A673 (cell line): ENCODE measurements at regions not wholly inside any gene's neighbourhood (a gene's known extent, or its start where the extent isn't known, plus 50 kb on each side); places are given as distances from the start of the nearest gene placed in this dataset.

Experiments
- CTCF ChIP-seq: fragments of 300-800, 200-600 bp; sonication (generic); conservative IDR thresholded peaks from 2 replicates; pipeline ENCODE4 v1.5.1; 2017; ENCODE audit warnings: low read depth, mild to moderate bottlenecking, antibody characterized with exemption, low read length, moderate library complexity, mixed read lengths
- EZH2 ChIP-seq: fragments of 200-600 bp; sonication (generic); IDR thresholded peaks from 2 replicates; pipeline ENCODE4 v1.6.1; 2017; ENCODE audit warnings: borderline replicate concordance, low read depth, mild to moderate bottlenecking, mixed read lengths, antibody characterized with exemption, low read length; ENCODE audit not compliant: poor library complexity, severe bottlenecking

- TF ChIP-seq CTCF (no peak), EZH2 (no peak)
Measured at GRCh38 chr7:85471740-85472139, 284.9 kb upstream of the SEMA3D start.
